ENCODE measurements at regions not wholly inside any gene's neighbourhood (a gene's known extent, or its start where the extent isn't known, plus 50 kb on each side); places are given as distances from the start of the nearest gene placed in this dataset.

- no peak for DNase-seq
Observed at GRCh38 chr21:26412885-26413284, 160.2 kb downstream of the CYYR1 start.

- no peak for DNase-seq
Observed at GRCh38 chr21:26409735-26410134, 163.4 kb downstream of the CYYR1 start.

GRCh38 chr21:26408511-26408910, 164.6 kb downstream of the CYYR1 start:
- no peak for DNase-seq

GRCh38 chr21:26406526-26406925, 166.6 kb downstream of the CYYR1 start:
- DNase-seq, result no peak

- no peak for DNase-seq
Observed at GRCh38 chr21:26405735-26406361, 167.2 kb downstream of the CYYR1 start.

GRCh38 chr21:26405071-26405470, 168.0 kb downstream of the CYYR1 start:
- no peak for DNase-seq

- DNase-seq, result no peak
Observed at GRCh38 chr21:26404288-26404687, 168.8 kb downstream of the CYYR1 start.

- no peak for DNase-seq
Observed at GRCh38 chr21:26403321-26403720, 169.8 kb downstream of the CYYR1 start.

GRCh38 chr21:26397545-26397944, 175.5 kb downstream of the CYYR1 start:
- no peak for DNase-seq

GRCh38 chr21:26394341-26394740, 178.7 kb downstream of the CYYR1 start:
- no peak for DNase-seq

GRCh38 chr21:26391166-26391565, 181.9 kb downstream of the CYYR1 start:
- no peak for DNase-seq

GRCh38 chr21:26389971-26390641, 183.0 kb downstream of the CYYR1 start:
- DNase-seq, result no peak

GRCh38 chr21:26388731-26389231, 184.3 kb downstream of the CYYR1 start:
- no peak for DNase-seq

- DNase-seq, result no peak
Observed at GRCh38 chr21:26385721-26386120, 187.4 kb downstream of the CYYR1 start.

GRCh38 chr21:26379561-26379960, 193.5 kb downstream of the CYYR1 start:
- no peak for DNase-seq

- DNase-seq, result no peak
Observed at GRCh38 chr21:26377111-26377694, 195.9 kb downstream of the CYYR1 start.

GRCh38 chr21:26374817-26375216, 198.3 kb downstream of the CYYR1 start:
- DNase-seq, result no peak

- no peak for DNase-seq
Observed at GRCh38 chr21:26368591-26369320, 198.2 kb upstream of the APP start.

- DNase-seq, result no peak
Observed at GRCh38 chr21:26366781-26367180, 196.2 kb upstream of the APP start.

GRCh38 chr21:26365849-26366248, 195.3 kb upstream of the APP start:
- no peak for DNase-seq

- DNase-seq, result no peak
Observed at GRCh38 chr21:26351661-26352060, 181.1 kb upstream of the APP start.

GRCh38 chr21:26332867-26333266, 162.3 kb upstream of the APP start:
- no peak for DNase-seq
